Endothelial cell (in vitro differentiated cells): ENCODE measurements at regions not wholly inside any gene's neighbourhood (a gene's known extent, or its start where the extent isn't known, plus 50 kb on each side); places are given as distances from the start of the nearest gene placed in this dataset.
A peak's percentile ranks its signal among the peaks of the same experiment; 100 is the strongest.

Experiments used
- DNase-seq: peaks from one replicate; pipeline ENCODE4 v3.0.0; 2021; ENCODE audit warnings: low spot score
- H3K27ac Mint-ChIP-seq: one replicate; pipeline ENCODE4 v1.8.0; 2021; ENCODE audit warnings: mixed read lengths, inconsistent platforms; ENCODE audit not compliant: unreplicated experiment
- H3K27me3 Mint-ChIP-seq: one replicate; pipeline ENCODE4 v1.8.0; 2021; ENCODE audit warnings: mild to moderate bottlenecking, moderate library complexity, mixed read lengths, inconsistent platforms; ENCODE audit not compliant: unreplicated experiment
- H3K36me3 Mint-ChIP-seq: one replicate; pipeline ENCODE4 v1.8.0; 2021; ENCODE audit warnings: mild to moderate bottlenecking, low read depth, mixed read lengths, inconsistent platforms; ENCODE audit not compliant: unreplicated experiment
- H3K4me1 Mint-ChIP-seq: one replicate; pipeline ENCODE4 v1.8.0; 2021; ENCODE audit warnings: mild to moderate bottlenecking, mixed read lengths, inconsistent platforms; ENCODE audit not compliant: unreplicated experiment
- H3K4me3 Mint-ChIP-seq: one replicate; pipeline ENCODE4 v1.8.0; 2021; ENCODE audit warnings: mild to moderate bottlenecking, mixed read lengths, inconsistent platforms; ENCODE audit not compliant: unreplicated experiment
- H3K9me3 Mint-ChIP-seq: one replicate; pipeline ENCODE4 v1.8.0; 2021; ENCODE audit warnings: mixed read lengths, inconsistent platforms; ENCODE audit not compliant: unreplicated experiment
- CTCF ChIP-seq: fragments of 200-600 bp; sonication (generic); IDR thresholded peaks from one replicate; pipeline ENCODE4 v1.5.0; 2021; ENCODE audit warnings: antibody characterized with exemption; ENCODE audit not compliant: unreplicated experiment

- no peak overlapping the region for H3K27ac Mint-ChIP-seq
- DNase-seq, result no peak
- no peaks in the 10 kb centered on the region for H3K4me1 Mint-ChIP-seq
- no peaks in the 10 kb centered on the region for H3K36me3 Mint-ChIP-seq
- H3K4me3 Mint-ChIP-seq, result no peak overlapping the region
- H3K27me3 Mint-ChIP-seq, result peaks cover 1% of the 10 kb centered on the region
- no peak for TF ChIP-seq CTCF
- H3K9me3 Mint-ChIP-seq, result peaks cover 25% of the 10 kb centered on the region
Measured at GRCh38 chr12:125852679-125853078, 787.4 kb downstream of the AACS start.

- no peaks in the 10 kb centered on the region for H3K4me1 Mint-ChIP-seq
- H3K9me3 Mint-ChIP-seq, result peaks cover 25% of the 10 kb centered on the region
- no peaks in the 10 kb centered on the region for H3K36me3 Mint-ChIP-seq
- peaks cover 1% of the 10 kb centered on the region for H3K27me3 Mint-ChIP-seq
- H3K27ac Mint-ChIP-seq, result no peak overlapping the region
- TF ChIP-seq CTCF, result no peak
- H3K4me3 Mint-ChIP-seq, result no peak overlapping the region
- DNase-seq, result no peak
Measured at GRCh38 chr12:125853670-125854069, 788.4 kb downstream of the AACS start.

- TF ChIP-seq CTCF, result no peak
- H3K27me3 Mint-ChIP-seq, result no peaks in the 10 kb centered on the region
- no peak overlapping the region for H3K27ac Mint-ChIP-seq
- no peak for DNase-seq
- no peak overlapping the region for H3K4me3 Mint-ChIP-seq
- peaks cover 21% of the 10 kb centered on the region for H3K9me3 Mint-ChIP-seq
- no peaks in the 10 kb centered on the region for H3K4me1 Mint-ChIP-seq
- H3K36me3 Mint-ChIP-seq, result peaks cover 6% of the 10 kb centered on the region
Measured at GRCh38 chr12:125856366-125856765, 791.1 kb downstream of the AACS start.

GRCh38 chr12:125856896-125857295 lies 791.7 kb downstream of the AACS start:
- no peak for DNase-seq
- no peaks in the 10 kb centered on the region for H3K4me1 Mint-ChIP-seq
- H3K4me3 Mint-ChIP-seq, result no peak overlapping the region
- peaks cover 6% of the 10 kb centered on the region for H3K36me3 Mint-ChIP-seq
- H3K27me3 Mint-ChIP-seq, result no peaks in the 10 kb centered on the region
- H3K9me3 Mint-ChIP-seq, result peaks cover 22% of the 10 kb centered on the region
- no peak overlapping the region for H3K27ac Mint-ChIP-seq
- no peak for TF ChIP-seq CTCF

GRCh38 chr12:125860672-125861288 lies 795.5 kb downstream of the AACS start:
- peaks cover 17% of the 10 kb centered on the region for H3K9me3 Mint-ChIP-seq
- peaks cover 6% of the 10 kb centered on the region for H3K27me3 Mint-ChIP-seq
- peak overlapping the region; percentile 48 for H3K4me3 Mint-ChIP-seq

More at GRCh38 chr12:125860672-125861288, 795.5 kb downstream of the AACS start:
- DNase-seq, result no peak
- no peak overlapping the region for H3K27ac Mint-ChIP-seq
- TF ChIP-seq CTCF, result no peak
- peaks cover 12% of the 10 kb centered on the region for H3K36me3 Mint-ChIP-seq
- H3K4me1 Mint-ChIP-seq, result no peaks in the 10 kb centered on the region
